LNCAP (cell line): ENCODE measurements at regions not wholly inside any gene's neighbourhood (a gene's known extent, or its start where the extent isn't known, plus 50 kb on each side); places are given as distances from the start of the nearest gene placed in this dataset.

Experiments used
- TF ChIP-seq, protein P1 (sequence below): fragments of 450-650 bp; IDR thresholded peaks from 2 replicates; pipeline ENCODE4 v1.5.1; 2017; ENCODE audit warnings: mild to moderate bottlenecking

DNA sequence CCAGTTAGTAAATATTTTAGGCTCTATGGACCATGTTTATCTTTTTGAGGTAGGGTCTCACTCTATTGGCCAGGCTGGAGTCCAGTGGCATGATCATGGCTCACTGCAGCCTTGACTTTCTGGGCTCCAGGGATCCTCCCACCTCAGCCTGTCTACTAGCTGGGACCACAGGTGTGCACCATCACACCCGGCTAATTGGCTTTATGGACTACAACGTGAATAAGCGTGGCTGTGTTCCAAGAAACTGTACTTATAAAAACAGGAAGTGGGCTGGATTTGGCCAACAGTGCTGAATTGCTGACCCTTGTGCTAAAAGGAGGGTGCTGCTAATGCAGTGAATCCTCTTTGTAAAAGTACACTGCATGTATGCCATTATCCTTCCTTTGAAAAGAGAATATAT, 111.7 kb upstream of the CDK13 start:
- TF ChIP-seq, protein P1, sequence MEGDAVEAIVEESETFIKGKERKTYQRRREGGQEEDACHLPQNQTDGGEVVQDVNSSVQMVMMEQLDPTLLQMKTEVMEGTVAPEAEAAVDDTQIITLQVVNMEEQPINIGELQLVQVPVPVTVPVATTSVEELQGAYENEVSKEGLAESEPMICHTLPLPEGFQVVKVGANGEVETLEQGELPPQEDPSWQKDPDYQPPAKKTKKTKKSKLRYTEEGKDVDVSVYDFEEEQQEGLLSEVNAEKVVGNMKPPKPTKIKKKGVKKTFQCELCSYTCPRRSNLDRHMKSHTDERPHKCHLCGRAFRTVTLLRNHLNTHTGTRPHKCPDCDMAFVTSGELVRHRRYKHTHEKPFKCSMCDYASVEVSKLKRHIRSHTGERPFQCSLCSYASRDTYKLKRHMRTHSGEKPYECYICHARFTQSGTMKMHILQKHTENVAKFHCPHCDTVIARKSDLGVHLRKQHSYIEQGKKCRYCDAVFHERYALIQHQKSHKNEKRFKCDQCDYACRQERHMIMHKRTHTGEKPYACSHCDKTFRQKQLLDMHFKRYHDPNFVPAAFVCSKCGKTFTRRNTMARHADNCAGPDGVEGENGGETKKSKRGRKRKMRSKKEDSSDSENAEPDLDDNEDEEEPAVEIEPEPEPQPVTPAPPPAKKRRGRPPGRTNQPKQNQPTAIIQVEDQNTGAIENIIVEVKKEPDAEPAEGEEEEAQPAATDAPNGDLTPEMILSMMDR, result no peak

DNA sequence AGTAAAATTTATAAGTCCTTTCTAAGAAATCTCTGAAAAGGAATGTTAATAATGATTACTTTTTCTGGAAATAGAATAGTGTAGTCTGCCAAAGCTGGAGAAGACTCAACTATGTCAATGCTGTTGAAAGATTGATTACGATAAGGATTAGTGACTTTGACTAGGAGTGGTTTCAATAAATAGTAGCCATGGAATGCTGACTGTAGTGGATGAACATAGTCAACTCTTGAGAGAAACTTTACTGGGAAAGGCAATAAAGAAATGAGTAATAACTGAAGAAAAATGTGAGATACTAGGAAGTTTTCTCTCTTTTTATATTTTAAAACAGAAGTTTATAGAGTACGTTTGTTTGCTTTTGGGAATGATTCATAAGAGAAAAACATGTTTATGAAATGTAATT, 105.0 kb upstream of the CDK13 start:
- TF ChIP-seq, protein P1, result no peak

DNA sequence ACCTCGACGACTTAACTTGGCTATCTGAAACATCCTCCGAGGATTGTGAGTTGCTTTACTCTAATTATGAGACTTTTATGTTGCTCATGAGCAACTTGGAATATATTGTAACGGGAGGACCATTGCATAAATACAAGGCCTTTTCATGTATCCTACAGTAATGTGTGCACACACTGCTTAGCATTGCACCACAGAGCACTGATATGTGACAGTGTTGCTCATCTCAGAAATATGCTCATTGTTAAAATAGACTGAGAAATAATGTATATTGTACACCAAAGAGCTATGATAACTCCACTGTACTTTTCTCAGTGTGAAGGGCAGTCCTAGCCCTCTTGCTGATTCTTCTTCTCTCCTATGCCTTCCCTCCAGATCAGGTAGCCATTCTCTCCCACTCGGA, 102.8 kb upstream of the CDK13 start:
- TF ChIP-seq, protein P1, result no peak

DNA sequence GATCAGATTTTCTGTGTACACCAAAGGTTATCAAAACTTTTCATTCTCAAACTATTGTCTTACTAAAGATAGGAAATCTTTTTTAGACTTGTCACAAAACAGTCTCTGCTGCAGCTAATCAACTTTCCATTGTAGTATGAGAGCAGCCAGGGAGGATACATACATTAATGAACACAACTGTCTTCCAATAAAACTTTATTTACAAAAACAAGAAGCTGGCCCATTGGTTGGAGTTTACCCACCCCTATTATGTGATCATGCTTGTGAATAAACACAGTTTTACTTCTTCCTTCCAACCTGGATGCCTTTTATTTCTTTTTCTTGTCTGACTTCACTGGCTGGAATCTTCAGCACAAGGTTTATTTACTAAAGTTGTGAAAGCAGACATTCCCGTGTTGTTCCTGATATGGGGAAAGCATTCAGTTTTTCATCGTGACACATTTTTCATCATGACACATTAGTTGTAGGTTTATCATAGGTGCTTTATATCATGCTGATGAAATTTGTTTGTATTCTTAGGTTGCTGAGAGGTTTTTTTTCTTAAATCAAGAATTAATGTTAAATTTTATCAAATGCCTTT, 98.5 kb upstream of the CDK13 start:
- TF ChIP-seq, protein P1, result no peak

DNA sequence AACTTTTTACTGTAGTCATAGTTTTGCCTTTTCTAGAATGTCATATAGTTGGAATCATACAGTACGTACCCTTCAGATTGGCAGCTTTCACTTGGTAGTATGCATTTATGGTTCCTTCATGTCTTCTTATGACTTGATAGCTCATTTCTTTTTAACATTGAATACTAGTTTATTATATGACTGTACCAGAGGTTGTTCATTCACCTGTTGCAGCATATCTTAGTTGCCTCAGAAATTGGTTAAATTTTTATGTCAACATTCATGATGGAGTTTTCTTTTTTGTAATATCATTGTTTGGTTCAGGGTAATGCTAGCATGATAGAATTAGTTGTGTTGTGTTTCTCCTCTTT, 94.8 kb upstream of the CDK13 start:
- TF ChIP-seq, protein P1, result no peak

DNA sequence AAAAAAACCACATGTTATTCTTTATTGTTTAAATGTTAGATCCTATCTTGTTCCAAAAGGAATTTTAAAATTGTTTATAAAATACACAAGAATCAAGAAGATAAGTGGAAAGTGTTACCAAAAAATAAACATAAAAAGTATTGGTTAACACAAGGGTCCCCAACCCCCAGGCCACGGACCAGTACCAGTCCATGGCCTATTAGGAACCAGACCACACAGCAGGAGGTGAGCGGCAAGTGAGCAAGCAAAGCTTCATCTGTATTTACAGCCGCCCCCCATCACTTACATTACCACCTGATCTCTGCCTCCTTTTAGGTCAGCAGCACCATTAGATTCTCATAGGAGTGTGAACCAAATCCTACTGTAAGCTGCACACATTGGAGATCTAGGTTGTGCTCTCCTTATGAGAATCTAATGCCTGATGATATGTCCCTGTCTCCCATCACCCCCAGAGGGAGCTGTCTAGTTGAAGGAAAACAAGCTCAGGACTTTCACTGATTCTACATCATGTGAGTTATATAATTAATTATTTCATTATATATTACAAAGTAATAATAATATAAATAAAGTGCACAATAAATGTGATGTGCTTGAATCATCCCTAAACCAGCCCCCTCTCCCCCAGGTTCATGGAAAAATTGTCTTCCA, 86.3 kb upstream of the CDK13 start:
- TF ChIP-seq, protein P1, result 0 out of 2 replicates have a peak, but pooled peaks have one; percentile 18

DNA sequence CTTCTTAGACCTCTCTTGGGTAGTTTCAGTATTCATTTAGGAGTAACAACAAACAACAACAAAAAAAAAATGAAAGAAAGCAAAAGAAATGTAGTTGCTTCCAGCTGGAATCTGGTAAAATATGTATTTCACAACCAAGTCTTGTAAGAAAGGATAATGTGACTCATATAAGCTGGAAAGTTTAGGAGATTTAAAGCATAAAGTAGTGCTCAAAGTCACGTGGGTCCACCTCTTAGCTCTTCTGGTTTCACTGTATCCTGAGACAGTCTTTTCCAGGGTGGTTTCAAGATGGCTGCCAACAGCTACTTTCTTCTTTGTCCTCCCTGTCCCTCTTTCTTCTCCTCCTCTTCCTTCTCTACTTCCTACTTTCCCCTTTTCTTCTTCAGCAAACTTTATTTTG, 69.5 kb upstream of the CDK13 start:
- TF ChIP-seq, protein P1, result no peak
